ENCODE measurements at regions not wholly inside any gene's neighbourhood (a gene's known extent, or its start where the extent isn't known, plus 50 kb on each side); places are given as distances from the start of the nearest gene placed in this dataset.
A peak's percentile ranks its signal among the peaks of the same experiment; 100 is the strongest.
"Not testable (repeated sequence)": the region's sequence is repeated elsewhere in the genome, so short reads cannot be mapped to it uniquely, and the experiment has no call there.

- not testable (repeated sequence) for H3K9ac ChIP-seq (ENCODE audit: low read depth, low read length); H3K36me3 ChIP-seq (ENCODE audit: control insufficient read depth, insufficient read depth, low read length); H3K4me3 ChIP-seq (ENCODE audit: low read depth, low read length); H3K4me1 ChIP-seq (ENCODE audit: control insufficient read depth, insufficient read depth, low read length); H3K27ac ChIP-seq (ENCODE audit: low read depth, low read length); H3K9me3 ChIP-seq (ENCODE audit: control insufficient read depth, insufficient read depth, low read length)
- H3K27me3 ChIP-seq (ENCODE audit: control insufficient read depth, insufficient read depth, low read length), result peaks cover 98% of the 10 kb centered on the region
These were observed 1673.5 kb downstream of the SPATA31A7 start for GRCh38 chr9:62863319-62863718.

GRCh38 chr9:62863867-62864266, 1674.0 kb downstream of the SPATA31A7 start:
- not testable (repeated sequence) for H3K36me3 ChIP-seq (ENCODE audit: control insufficient read depth, insufficient read depth, low read length); H3K4me1 ChIP-seq (ENCODE audit: control insufficient read depth, insufficient read depth, low read length); H3K9me3 ChIP-seq (ENCODE audit: control insufficient read depth, insufficient read depth, low read length); H3K4me3 ChIP-seq (ENCODE audit: low read depth, low read length); H3K9ac ChIP-seq (ENCODE audit: low read depth, low read length); H3K27ac ChIP-seq (ENCODE audit: low read depth, low read length)
- peaks cover 98% of the 10 kb centered on the region for H3K27me3 ChIP-seq (ENCODE audit: control insufficient read depth, insufficient read depth, low read length)

- H3K27ac ChIP-seq (ENCODE audit: low read depth, low read length); H3K9ac ChIP-seq (ENCODE audit: low read depth, low read length); H3K9me3 ChIP-seq (ENCODE audit: control insufficient read depth, insufficient read depth, low read length); H3K36me3 ChIP-seq (ENCODE audit: control insufficient read depth, insufficient read depth, low read length); H3K4me1 ChIP-seq (ENCODE audit: control insufficient read depth, insufficient read depth, low read length): not testable (repeated sequence)
- Histone ChIP-seq H3K4me3 (ENCODE audit: low read depth, low read length) (peak overlapping the region; percentile 57), H3K27me3 (ENCODE audit: control insufficient read depth, insufficient read depth, low read length) (peaks cover 95% of the 10 kb centered on the region)
These were observed 1674.9 kb downstream of the SPATA31A7 start for GRCh38 chr9:62864481-62865469.

- not testable (repeated sequence) for H3K4me1 ChIP-seq (ENCODE audit: control insufficient read depth, insufficient read depth, low read length); H3K4me3 ChIP-seq (ENCODE audit: low read depth, low read length); H3K9me3 ChIP-seq (ENCODE audit: control insufficient read depth, insufficient read depth, low read length); H3K9ac ChIP-seq (ENCODE audit: low read depth, low read length); H3K36me3 ChIP-seq (ENCODE audit: control insufficient read depth, insufficient read depth, low read length); H3K27ac ChIP-seq (ENCODE audit: low read depth, low read length)
- H3K27me3 ChIP-seq (ENCODE audit: control insufficient read depth, insufficient read depth, low read length), result peaks cover 94% of the 10 kb centered on the region
These were observed 1679.2 kb downstream of the SPATA31A7 start for GRCh38 chr9:62869061-62869460.

- not testable (repeated sequence) for H3K4me3 ChIP-seq (ENCODE audit: low read depth, low read length); H3K4me1 ChIP-seq (ENCODE audit: control insufficient read depth, insufficient read depth, low read length)
These were observed 1681.9 kb downstream of the SPATA31A7 start for GRCh38 chr9:62871765-62872164.

GRCh38 chr9:62874213-62874612, 1684.4 kb downstream of the SPATA31A7 start:
- peaks cover 90% of the 10 kb centered on the region for H3K27me3 ChIP-seq (ENCODE audit: control insufficient read depth, insufficient read depth, low read length)
- H3K27ac ChIP-seq (ENCODE audit: low read depth, low read length); H3K36me3 ChIP-seq (ENCODE audit: control insufficient read depth, insufficient read depth, low read length); H3K4me1 ChIP-seq (ENCODE audit: control insufficient read depth, insufficient read depth, low read length); H3K9ac ChIP-seq (ENCODE audit: low read depth, low read length); H3K4me3 ChIP-seq (ENCODE audit: low read depth, low read length); H3K9me3 ChIP-seq (ENCODE audit: control insufficient read depth, insufficient read depth, low read length): not testable (repeated sequence)

More at GRCh38 chr9:62871765-62872164, 1681.9 kb downstream of the SPATA31A7 start:
- peaks cover 91% of the 10 kb centered on the region for H3K27me3 ChIP-seq (ENCODE audit: control insufficient read depth, insufficient read depth, low read length)
- H3K9ac ChIP-seq (ENCODE audit: low read depth, low read length); H3K27ac ChIP-seq (ENCODE audit: low read depth, low read length); H3K36me3 ChIP-seq (ENCODE audit: control insufficient read depth, insufficient read depth, low read length); H3K9me3 ChIP-seq (ENCODE audit: control insufficient read depth, insufficient read depth, low read length): not testable (repeated sequence)

- Histone ChIP-seq H3K27me3 (ENCODE audit: control insufficient read depth, insufficient read depth, low read length) (peaks cover 89% of the 10 kb centered on the region), H3K27ac (ENCODE audit: low read depth, low read length) (peak overlapping the region; percentile 25)
- H3K4me3 ChIP-seq (ENCODE audit: low read depth, low read length); H3K36me3 ChIP-seq (ENCODE audit: control insufficient read depth, insufficient read depth, low read length); H3K4me1 ChIP-seq (ENCODE audit: control insufficient read depth, insufficient read depth, low read length); H3K9me3 ChIP-seq (ENCODE audit: control insufficient read depth, insufficient read depth, low read length); H3K9ac ChIP-seq (ENCODE audit: low read depth, low read length): not testable (repeated sequence)
These were observed 1685.1 kb downstream of the SPATA31A7 start for GRCh38 chr9:62874745-62875599.

GRCh38 chr9:62877552-62877951, 1687.7 kb downstream of the SPATA31A7 start:
- H3K4me3 ChIP-seq (ENCODE audit: low read depth, low read length); H3K36me3 ChIP-seq (ENCODE audit: control insufficient read depth, insufficient read depth, low read length); H3K4me1 ChIP-seq (ENCODE audit: control insufficient read depth, insufficient read depth, low read length); H3K9me3 ChIP-seq (ENCODE audit: control insufficient read depth, insufficient read depth, low read length); H3K9ac ChIP-seq (ENCODE audit: low read depth, low read length); H3K27ac ChIP-seq (ENCODE audit: low read depth, low read length): not testable (repeated sequence)
- H3K27me3 ChIP-seq (ENCODE audit: control insufficient read depth, insufficient read depth, low read length), result peaks cover 85% of the 10 kb centered on the region

GRCh38 chr9:62877987-62878386, 1688.2 kb downstream of the SPATA31A7 start:
- H3K4me1 ChIP-seq (ENCODE audit: control insufficient read depth, insufficient read depth, low read length); H3K9ac ChIP-seq (ENCODE audit: low read depth, low read length); H3K4me3 ChIP-seq (ENCODE audit: low read depth, low read length); H3K9me3 ChIP-seq (ENCODE audit: control insufficient read depth, insufficient read depth, low read length); H3K27ac ChIP-seq (ENCODE audit: low read depth, low read length); H3K36me3 ChIP-seq (ENCODE audit: control insufficient read depth, insufficient read depth, low read length): not testable (repeated sequence)
- peaks cover 85% of the 10 kb centered on the region for H3K27me3 ChIP-seq (ENCODE audit: control insufficient read depth, insufficient read depth, low read length)

- H3K36me3 ChIP-seq (ENCODE audit: control insufficient read depth, insufficient read depth, low read length); H3K4me3 ChIP-seq (ENCODE audit: low read depth, low read length); H3K27ac ChIP-seq (ENCODE audit: low read depth, low read length); H3K4me1 ChIP-seq (ENCODE audit: control insufficient read depth, insufficient read depth, low read length); H3K9me3 ChIP-seq (ENCODE audit: control insufficient read depth, insufficient read depth, low read length); H3K9ac ChIP-seq (ENCODE audit: low read depth, low read length): not testable (repeated sequence)
- H3K27me3 ChIP-seq (ENCODE audit: control insufficient read depth, insufficient read depth, low read length), result peaks cover 65% of the 10 kb centered on the region
These were observed 1690.6 kb downstream of the SPATA31A7 start for GRCh38 chr9:62880453-62880852.

- peaks cover 59% of the 10 kb centered on the region for H3K27me3 ChIP-seq (ENCODE audit: control insufficient read depth, insufficient read depth, low read length)
- H3K4me3 ChIP-seq (ENCODE audit: low read depth, low read length); H3K9me3 ChIP-seq (ENCODE audit: control insufficient read depth, insufficient read depth, low read length); H3K36me3 ChIP-seq (ENCODE audit: control insufficient read depth, insufficient read depth, low read length); H3K4me1 ChIP-seq (ENCODE audit: control insufficient read depth, insufficient read depth, low read length); H3K9ac ChIP-seq (ENCODE audit: low read depth, low read length); H3K27ac ChIP-seq (ENCODE audit: low read depth, low read length): not testable (repeated sequence)
These were observed 1691.1 kb downstream of the SPATA31A7 start for GRCh38 chr9:62880971-62881370.

Data from HUES48 (cell line).